ENCODE measurements at regions not wholly inside any gene's neighbourhood (a gene's known extent, or its start where the extent isn't known, plus 50 kb on each side); places are given as distances from the start of the nearest gene placed in this dataset.

DNA sequence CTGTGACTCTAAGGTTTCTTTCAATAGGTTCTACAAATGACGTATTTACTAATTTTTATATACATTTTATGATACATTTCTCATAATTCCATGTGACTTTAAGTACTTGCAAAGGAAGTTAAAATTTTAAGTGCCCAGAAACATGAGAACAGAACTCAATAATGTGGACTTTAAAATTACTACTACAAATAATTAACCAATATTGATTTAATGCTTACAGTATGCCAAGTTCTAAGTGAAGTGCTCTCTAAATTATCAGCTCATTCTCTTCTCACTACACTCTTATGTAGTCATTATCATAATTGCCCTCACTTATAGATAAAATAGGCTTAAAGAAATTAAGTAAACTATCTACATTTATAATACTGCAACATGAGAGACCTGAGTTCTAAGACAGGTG, 1690.7 kb upstream of the CDH9 start:
- no peak overlapping the region for H3K9ac ChIP-seq (ENCODE audit: insufficient read depth, low read length)
- H3K27ac ChIP-seq (ENCODE audit: insufficient read depth, low read length): no peak overlapping the region
- no peaks in the 10 kb centered on the region for H3K79me2 ChIP-seq (ENCODE audit: control insufficient read depth, insufficient read depth, low read length)
- H3K4me1 ChIP-seq (ENCODE audit: control insufficient read depth, extremely low read depth, insufficient read depth, low read length): no peaks in the 10 kb centered on the region
- no peak for DNase-seq (ENCODE audit: low read depth in 2 of 2)
- H4K20me1 ChIP-seq (ENCODE audit: control insufficient read depth, extremely low read depth, insufficient read depth, low read length): no peaks in the 10 kb centered on the region
- no peak for TF ChIP-seq EZH2 (IDR thresholded peaks at IDR 0.05; ENCODE audit: low read length, missing control alignments)
- TF ChIP-seq, protein P1, sequence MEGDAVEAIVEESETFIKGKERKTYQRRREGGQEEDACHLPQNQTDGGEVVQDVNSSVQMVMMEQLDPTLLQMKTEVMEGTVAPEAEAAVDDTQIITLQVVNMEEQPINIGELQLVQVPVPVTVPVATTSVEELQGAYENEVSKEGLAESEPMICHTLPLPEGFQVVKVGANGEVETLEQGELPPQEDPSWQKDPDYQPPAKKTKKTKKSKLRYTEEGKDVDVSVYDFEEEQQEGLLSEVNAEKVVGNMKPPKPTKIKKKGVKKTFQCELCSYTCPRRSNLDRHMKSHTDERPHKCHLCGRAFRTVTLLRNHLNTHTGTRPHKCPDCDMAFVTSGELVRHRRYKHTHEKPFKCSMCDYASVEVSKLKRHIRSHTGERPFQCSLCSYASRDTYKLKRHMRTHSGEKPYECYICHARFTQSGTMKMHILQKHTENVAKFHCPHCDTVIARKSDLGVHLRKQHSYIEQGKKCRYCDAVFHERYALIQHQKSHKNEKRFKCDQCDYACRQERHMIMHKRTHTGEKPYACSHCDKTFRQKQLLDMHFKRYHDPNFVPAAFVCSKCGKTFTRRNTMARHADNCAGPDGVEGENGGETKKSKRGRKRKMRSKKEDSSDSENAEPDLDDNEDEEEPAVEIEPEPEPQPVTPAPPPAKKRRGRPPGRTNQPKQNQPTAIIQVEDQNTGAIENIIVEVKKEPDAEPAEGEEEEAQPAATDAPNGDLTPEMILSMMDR (conservative IDR thresholded peaks at IDR 0.05 in 1 of 2, IDR thresholded peaks at IDR 0.05 in 1 of 2; ENCODE audit: low read depth in 1 of 2, low read length in 2 of 2): no peak
- H3K27me3 ChIP-seq (ENCODE audit: control insufficient read depth, insufficient read depth, low read length): no peaks in the 10 kb centered on the region
- H2AFZ ChIP-seq (ENCODE audit: low read length): no peak overlapping the region
- no peaks in the 10 kb centered on the region for H3K36me3 ChIP-seq (ENCODE audit: control insufficient read depth, insufficient read depth, low read length)
- no peak overlapping the region for H3K4me3 ChIP-seq (replicated peaks in 1 of 4; ENCODE audit: control extremely low read depth in 1 of 4, insufficient read depth in 1 of 4, low read depth in 3 of 4, low read length in 4 of 4)
- no peak overlapping the region for H3K4me2 ChIP-seq (ENCODE audit: extremely low read depth, insufficient read depth, low read length)
- no peaks in the 10 kb centered on the region for H3K9me3 ChIP-seq (ENCODE audit: control insufficient read depth, insufficient read depth, low read depth, low read length)

DNA sequence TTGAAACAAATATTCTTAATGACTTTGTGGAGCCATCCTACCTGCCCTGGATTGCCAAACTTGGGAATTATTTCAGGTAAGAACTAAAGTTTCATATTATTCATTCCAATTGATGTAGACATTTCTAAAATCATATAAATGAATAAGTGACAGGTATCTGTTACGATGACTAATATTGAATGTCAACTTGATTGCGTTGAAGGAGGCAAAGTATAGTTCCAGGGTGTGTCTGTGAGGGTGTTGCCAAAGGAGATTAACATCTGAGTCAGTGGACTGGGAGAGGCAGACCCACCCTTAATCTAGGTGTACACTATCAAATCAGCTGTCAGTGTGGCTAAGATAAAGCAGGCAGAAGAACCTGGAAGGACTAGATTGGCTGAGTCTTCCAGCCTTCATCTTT, 1688.4 kb upstream of the CDH9 start:
- Histone ChIP-seq H4K20me1 (ENCODE audit: control insufficient read depth, extremely low read depth, insufficient read depth, low read length) (no peaks in the 10 kb centered on the region), H3K4me1 (ENCODE audit: control insufficient read depth, extremely low read depth, insufficient read depth, low read length) (no peaks in the 10 kb centered on the region), H3K9ac (ENCODE audit: insufficient read depth, low read length) (no peak overlapping the region), H3K4me2 (ENCODE audit: extremely low read depth, insufficient read depth, low read length) (no peak overlapping the region), H3K4me3 (replicated peaks in 1 of 4; ENCODE audit: control extremely low read depth in 1 of 4, insufficient read depth in 1 of 4, low read depth in 3 of 4, low read length in 4 of 4) (no peak overlapping the region), H3K27me3 (ENCODE audit: control insufficient read depth, insufficient read depth, low read length) (no peaks in the 10 kb centered on the region), H3K79me2 (ENCODE audit: control insufficient read depth, insufficient read depth, low read length) (no peaks in the 10 kb centered on the region), H2AFZ (ENCODE audit: low read length) (no peak overlapping the region), H3K9me3 (ENCODE audit: control insufficient read depth, insufficient read depth, low read depth, low read length) (no peaks in the 10 kb centered on the region), H3K27ac (ENCODE audit: insufficient read depth, low read length) (no peak overlapping the region), H3K36me3 (ENCODE audit: control insufficient read depth, insufficient read depth, low read length) (no peaks in the 10 kb centered on the region)
- DNase-seq (ENCODE audit: low read depth in 2 of 2): no peak
- TF ChIP-seq EZH2 (IDR thresholded peaks at IDR 0.05; ENCODE audit: low read length, missing control alignments): no peak
- TF ChIP-seq, protein P1 (conservative IDR thresholded peaks at IDR 0.05 in 1 of 2, IDR thresholded peaks at IDR 0.05 in 1 of 2; ENCODE audit: low read depth in 1 of 2, low read length in 2 of 2): no peak

DNA sequence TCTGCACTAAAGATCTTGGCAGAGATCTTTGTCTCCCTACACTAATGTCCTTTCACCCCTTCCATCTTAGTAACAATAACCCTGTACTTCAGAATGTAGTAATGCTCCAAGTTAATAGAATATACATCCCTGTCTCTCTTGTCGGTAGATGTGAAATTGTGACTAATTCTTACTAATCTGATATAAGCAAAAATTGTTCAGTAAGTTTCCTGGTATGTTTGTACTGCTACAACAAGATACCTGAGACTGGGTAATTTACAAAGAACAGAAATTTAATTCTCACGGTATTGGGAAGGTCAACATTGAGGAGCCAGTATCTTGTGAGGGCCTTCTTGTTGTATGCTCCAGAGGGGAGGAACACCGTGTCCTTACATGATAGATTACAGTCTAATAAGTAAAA, 1686.6 kb upstream of the CDH9 start:
- no peak overlapping the region for H2AFZ ChIP-seq (ENCODE audit: low read length)
- no peak overlapping the region for H3K4me2 ChIP-seq (ENCODE audit: extremely low read depth, insufficient read depth, low read length)
- no peak for DNase-seq (ENCODE audit: low read depth in 2 of 2)
- H3K27ac ChIP-seq (ENCODE audit: insufficient read depth, low read length): no peak overlapping the region
- no peak overlapping the region for H3K4me3 ChIP-seq (replicated peaks in 1 of 4; ENCODE audit: control extremely low read depth in 1 of 4, insufficient read depth in 1 of 4, low read depth in 3 of 4, low read length in 4 of 4)
- H3K9me3 ChIP-seq (ENCODE audit: control insufficient read depth, insufficient read depth, low read depth, low read length): no peaks in the 10 kb centered on the region
- no peaks in the 10 kb centered on the region for H3K36me3 ChIP-seq (ENCODE audit: control insufficient read depth, insufficient read depth, low read length)
- H4K20me1 ChIP-seq (ENCODE audit: control insufficient read depth, extremely low read depth, insufficient read depth, low read length): no peaks in the 10 kb centered on the region
- no peaks in the 10 kb centered on the region for H3K27me3 ChIP-seq (ENCODE audit: control insufficient read depth, insufficient read depth, low read length)
- H3K4me1 ChIP-seq (ENCODE audit: control insufficient read depth, extremely low read depth, insufficient read depth, low read length): no peaks in the 10 kb centered on the region
- TF ChIP-seq, protein P1 (conservative IDR thresholded peaks at IDR 0.05 in 1 of 2, IDR thresholded peaks at IDR 0.05 in 1 of 2; ENCODE audit: low read depth in 1 of 2, low read length in 2 of 2): no peak
- no peak for TF ChIP-seq EZH2 (IDR thresholded peaks at IDR 0.05; ENCODE audit: low read length, missing control alignments)
- no peaks in the 10 kb centered on the region for H3K79me2 ChIP-seq (ENCODE audit: control insufficient read depth, insufficient read depth, low read length)
- no peak overlapping the region for H3K9ac ChIP-seq (ENCODE audit: insufficient read depth, low read length)

All from fibroblast of lung (primary cell).